GM18526 (cell line): ENCODE measurements at regions not wholly inside any gene's neighbourhood (a gene's known extent, or its start where the extent isn't known, plus 50 kb on each side); places are given as distances from the start of the nearest gene placed in this dataset.

Source experiments
- POLR2A ChIP-seq: IDR thresholded peaks from 3 replicates; pipeline ENCODE4 v1.6.1; 2011; ENCODE audit not compliant: insufficient read length; ENCODE audit errors: extremely low read depth

GRCh38 chr12:124441443-124442194 lies 125.8 kb downstream of the NCOR2 start:
- no peak for TF ChIP-seq POLR2A

- no peak for TF ChIP-seq POLR2A
These were observed 126.5 kb downstream of the NCOR2 start for GRCh38 chr12:124440841-124441381.

DNA sequence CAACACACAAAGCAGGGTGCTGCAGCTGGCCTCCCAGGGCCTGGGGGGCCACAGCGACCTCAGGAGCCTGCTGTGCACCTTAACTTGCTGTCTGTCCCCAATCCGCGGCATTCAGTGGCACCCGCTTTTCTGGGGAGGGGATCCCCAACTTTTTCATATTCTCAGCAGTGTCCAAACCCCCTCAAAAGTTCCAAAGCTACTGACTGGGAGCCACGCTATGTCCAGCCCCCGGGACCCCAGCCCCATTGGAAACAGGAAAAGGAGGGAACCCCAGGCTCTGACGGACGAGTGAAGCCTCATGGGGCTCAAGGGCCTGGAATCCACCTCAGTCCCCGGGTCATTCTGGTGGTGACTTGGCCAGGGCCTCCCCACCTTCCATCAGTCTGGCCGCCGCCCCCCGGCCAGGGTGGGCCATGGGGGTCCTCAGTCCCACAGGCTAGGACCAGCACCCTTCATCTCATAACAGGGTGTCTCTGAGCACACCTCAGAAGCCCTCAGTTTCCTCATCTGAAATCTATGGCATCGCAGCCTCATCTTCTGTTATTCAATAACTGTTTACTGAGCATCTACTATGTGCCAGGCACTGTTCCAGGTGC lies 127.3 kb downstream of the NCOR2 start:
- no peak for TF ChIP-seq POLR2A

GRCh38 chr12:124438437-124439056 lies 128.9 kb downstream of the NCOR2 start:
- TF ChIP-seq POLR2A = no peak

GRCh38 chr12:124437617-124438436 lies 129.6 kb downstream of the NCOR2 start:
- no peak for TF ChIP-seq POLR2A

- TF ChIP-seq POLR2A = no peak
These were observed 130.3 kb downstream of the NCOR2 start for GRCh38 chr12:124437121-124437520.

DNA sequence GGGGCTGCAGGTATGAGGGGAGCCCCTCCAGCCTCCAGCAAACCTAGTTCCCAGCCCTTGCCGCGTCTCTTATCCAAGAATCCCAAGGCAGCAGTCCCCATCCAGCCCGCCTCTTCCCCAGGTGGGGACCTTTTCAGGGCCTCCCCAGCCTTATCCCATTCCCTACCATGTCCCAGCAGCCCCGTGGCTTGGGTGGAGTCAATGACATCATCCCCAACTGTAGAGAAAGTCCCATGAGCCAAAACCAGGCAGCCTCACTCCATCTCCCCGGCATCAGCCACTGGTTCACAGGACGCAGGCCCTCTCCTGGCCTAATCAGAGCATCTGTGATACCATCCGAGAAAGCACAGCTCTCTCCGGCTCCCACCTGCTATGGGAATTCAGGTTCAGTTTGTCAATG lies 131.0 kb downstream of the NCOR2 start:
- no peak for TF ChIP-seq POLR2A

- no peak for TF ChIP-seq POLR2A
These were observed 131.5 kb downstream of the NCOR2 start for GRCh38 chr12:124435806-124436345.

DNA sequence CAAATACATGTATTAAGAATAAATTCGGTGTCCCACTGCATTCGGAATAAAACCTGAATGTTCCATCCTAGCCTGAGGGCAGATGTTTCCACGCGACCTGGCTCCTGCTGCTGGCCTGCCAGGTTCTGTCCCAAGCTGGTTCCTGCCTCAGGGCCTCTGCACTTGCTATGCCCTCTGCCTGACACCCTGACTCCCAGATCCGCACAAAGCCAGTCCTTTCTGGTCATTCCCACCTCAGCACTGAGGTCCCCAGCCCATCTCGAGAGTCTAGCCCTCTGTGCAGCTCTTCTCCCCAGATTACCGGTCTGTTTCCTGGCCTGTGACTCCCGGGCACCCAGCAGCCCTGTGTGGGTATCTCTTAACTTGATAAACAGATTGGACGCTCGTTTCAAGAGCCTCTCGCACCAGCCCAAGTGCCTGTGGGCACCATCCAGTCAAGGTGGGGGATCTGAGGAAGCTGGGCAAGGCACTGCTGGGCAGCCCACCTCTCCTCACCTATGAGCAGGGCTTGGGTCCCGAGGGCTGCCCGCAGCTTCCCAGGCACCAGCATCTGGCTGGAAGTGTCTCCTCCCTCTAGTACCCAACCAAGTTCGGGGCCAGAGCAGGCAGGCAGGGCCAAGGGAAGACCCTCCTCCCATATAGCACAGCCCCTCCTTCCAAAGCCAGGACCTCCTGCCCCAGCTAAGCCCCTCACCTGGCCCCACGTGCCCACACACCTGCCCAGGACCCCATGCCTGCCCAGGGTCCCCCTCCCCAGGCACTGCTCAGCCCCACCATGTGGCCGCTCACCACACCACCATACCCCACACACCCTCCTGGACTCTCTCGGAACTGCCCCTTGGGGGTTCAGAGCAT lies 132.2 kb downstream of the NCOR2 start:
- no peak for TF ChIP-seq POLR2A

DNA sequence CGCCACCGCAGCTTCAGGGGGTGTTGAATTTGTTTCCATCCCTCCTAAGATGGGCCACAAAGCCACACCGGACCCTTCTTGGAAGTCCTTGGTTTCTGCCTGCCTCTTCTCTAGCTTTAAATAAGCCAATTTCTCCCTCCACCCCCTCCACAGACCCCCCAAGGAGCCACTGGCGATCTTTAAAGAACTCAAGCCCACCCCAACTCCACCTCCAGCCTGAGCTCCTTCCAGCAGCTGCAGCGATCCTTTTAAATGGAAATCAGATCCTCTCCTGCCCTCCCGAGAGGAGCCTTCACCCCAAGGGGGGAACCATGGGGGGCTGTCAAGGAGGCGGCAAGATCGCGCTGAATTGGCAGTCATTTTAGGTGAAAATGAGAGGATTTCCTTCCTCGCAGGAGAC lies 133.1 kb downstream of the NCOR2 start:
- TF ChIP-seq POLR2A = no peak

DNA sequence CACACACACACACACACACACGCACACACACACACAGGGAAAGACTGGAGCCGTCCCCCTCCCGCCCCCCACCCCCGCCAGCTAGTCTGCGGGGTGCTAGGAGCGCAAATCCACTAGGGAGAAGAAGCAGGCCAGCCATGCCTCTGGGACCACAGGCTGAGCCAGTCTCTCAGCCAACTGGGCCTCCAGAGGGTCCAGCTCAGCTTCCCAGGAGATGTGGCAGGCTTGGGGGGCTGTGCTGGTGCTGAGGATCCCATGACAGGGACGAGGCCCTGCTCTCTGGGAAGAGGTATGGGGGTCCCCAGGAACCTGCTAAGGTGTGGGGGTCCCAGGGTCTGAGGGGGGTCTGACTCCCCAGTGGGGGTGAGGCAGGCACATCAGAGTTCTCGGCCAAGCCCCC lies 133.5 kb downstream of the NCOR2 start:
- TF ChIP-seq POLR2A = no peak

- no peak for TF ChIP-seq POLR2A
These were observed 134.1 kb downstream of the NCOR2 start for GRCh38 chr12:124433147-124433874.

DNA sequence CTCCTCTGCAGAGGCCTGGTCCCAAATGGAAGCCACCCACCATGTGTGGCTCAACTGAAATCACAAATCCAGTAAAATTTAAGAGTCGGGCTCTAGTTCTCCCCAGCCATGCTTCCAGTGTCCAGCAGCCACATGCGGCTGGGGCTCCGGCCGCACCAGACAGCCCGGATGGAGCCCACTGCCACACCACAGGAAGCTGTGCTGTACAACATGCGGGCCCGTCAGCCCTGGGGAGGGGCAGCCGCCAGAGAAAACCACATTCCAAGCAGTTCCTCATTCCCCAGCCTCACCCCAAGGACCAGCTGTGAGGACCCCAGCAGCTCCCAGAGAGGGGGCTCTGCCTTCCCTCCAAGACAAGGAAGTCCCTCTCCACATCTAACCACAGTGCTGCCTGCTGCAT lies 135.0 kb downstream of the NCOR2 start:
- no peak for TF ChIP-seq POLR2A

DNA sequence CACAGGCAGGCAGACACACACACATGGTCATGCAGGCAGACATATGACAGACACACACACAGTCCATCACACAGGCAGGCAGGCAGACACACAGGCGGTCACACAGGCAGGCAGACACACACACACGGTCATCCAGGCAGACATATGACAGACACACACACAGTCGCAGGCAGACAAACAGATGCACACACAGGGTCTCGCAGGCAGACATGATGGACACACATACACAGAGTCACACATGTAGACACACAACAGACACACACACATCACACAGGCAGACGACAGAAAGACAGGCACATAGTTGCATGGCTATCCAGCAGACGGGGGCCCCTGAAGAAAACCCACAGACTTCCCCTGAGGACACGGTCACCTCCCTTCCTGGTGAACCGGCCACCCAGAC lies 135.4 kb downstream of the NCOR2 start:
- no peak for TF ChIP-seq POLR2A

GRCh38 chr12:124430491-124430890 lies 135.6 kb downstream of the RFLNA start:
- no peak for TF ChIP-seq POLR2A
